KBM-7 (cell line): ENCODE measurements at regions not wholly inside any gene's neighbourhood (a gene's known extent, or its start where the extent isn't known, plus 50 kb on each side); places are given as distances from the start of the nearest gene placed in this dataset.

Experiments used
- DNase-seq: peaks from one replicate; pipeline ENCODE4 v3.0.0-alpha.2; 2015
- in situ Hi-C: fragments of 300-500 bp; cut with MboI; formaldehyde crosslinking; loops from 2 replicates; pipeline ENCODE4 v1.14.3; 2020; ENCODE audit warnings: low sequenced_read_pairs, low pct_unique_long_range_greater_than_20kb, mixed read lengths

GRCh38 chr1:108082738-108083562 is 117.2 kb downstream of the SLC25A24 start:
- in situ Hi-C loops: no loop called here
- peak; percentile 55 for DNase-seq

GRCh38 chr1:108082001-108082400 is 117.0 kb upstream of the VAV3 start:
- in situ Hi-C loops: no loop called here
- no peak for DNase-seq

- in situ Hi-C loops: no loop called here
- no peak for DNase-seq
Measured at GRCh38 chr1:108080448-108080847, 115.5 kb upstream of the VAV3 start.

GRCh38 chr1:108079440-108080025 is 114.6 kb upstream of the VAV3 start:
- peak; percentile 84 for DNase-seq
- in situ Hi-C loops: no loop called here

- peak; percentile 33 for DNase-seq
- in situ Hi-C loops: no loop called here
Measured at GRCh38 chr1:108077991-108078390, 113.0 kb upstream of the VAV3 start.

GRCh38 chr1:108075055-108075454 is 110.1 kb upstream of the VAV3 start:
- DNase-seq: peak; percentile 57
- in situ Hi-C loops: no loop called here

GRCh38 chr1:108072776-108073175 is 107.8 kb upstream of the VAV3 start:
- in situ Hi-C loops: no loop called here
- no peak for DNase-seq

GRCh38 chr1:108072212-108072611 is 107.2 kb upstream of the VAV3 start:
- in situ Hi-C loops: no loop called here

GRCh38 chr1:108071601-108072000 is 106.6 kb upstream of the VAV3 start:
- in situ Hi-C loops: no loop called here
- DNase-seq: no peak

More at GRCh38 chr1:108072212-108072611, 107.2 kb upstream of the VAV3 start:
- DNase-seq: no peak

- in situ Hi-C loops: no loop called here
- DNase-seq: no peak
Measured at GRCh38 chr1:108070662-108071061, 105.7 kb upstream of the VAV3 start.

GRCh38 chr1:108067884-108068540 is 103.0 kb upstream of the VAV3 start:
- no peak for DNase-seq
- in situ Hi-C loops: no loop called here

- DNase-seq: no peak
- in situ Hi-C loops: no loop called here
Measured at GRCh38 chr1:108066808-108067207, 101.8 kb upstream of the VAV3 start.

GRCh38 chr1:108064255-108064654 is 99.3 kb upstream of the VAV3 start:
- no peak for DNase-seq
- in situ Hi-C loops: no loop called here

- in situ Hi-C loops: no loop called here
- peak; percentile 82 for DNase-seq
Measured at GRCh38 chr1:108063703-108064102, 98.7 kb upstream of the VAV3 start.

- in situ Hi-C loops: no loop called here
- DNase-seq: no peak
Measured at GRCh38 chr1:108059945-108060344, 95.0 kb upstream of the VAV3 start.

- DNase-seq: peak; percentile 64
- in situ Hi-C loops: no loop called here
Measured at GRCh38 chr1:108057541-108057940, 92.6 kb upstream of the VAV3 start.

GRCh38 chr1:108056436-108056990 is 91.5 kb upstream of the VAV3 start:
- DNase-seq: no peak
- in situ Hi-C loops: no loop called here

GRCh38 chr1:108055387-108055786 is 90.4 kb upstream of the VAV3 start:
- DNase-seq: no peak
- in situ Hi-C loops: no loop called here

- no peak for DNase-seq
Measured at GRCh38 chr1:108054396-108054795, 89.4 kb upstream of the VAV3 start.

More at GRCh38 chr1:108054396-108054795, 89.4 kb upstream of the VAV3 start:
- in situ Hi-C loops: no loop called here
